Neuronal stem cell (in vitro differentiated cells): ENCODE measurements at regions not wholly inside any gene's neighbourhood (a gene's known extent, or its start where the extent isn't known, plus 50 kb on each side); places are given as distances from the start of the nearest gene placed in this dataset.

Experiments used
- DNase-seq: peaks from one replicate; pipeline ENCODE4 v3.0.0-alpha.2; 2013; ENCODE audit warnings: low spot score
- H2AFZ ChIP-seq: one replicate; pipeline ENCODE4 v1.6.1; 2013; ENCODE audit warnings: mild to moderate bottlenecking, low read length, inconsistent platforms
- H2AK5ac ChIP-seq: 2 replicates; pipeline ENCODE4 v1.6.1; 2013; ENCODE audit warnings: low read depth, mild to moderate bottlenecking, inconsistent platforms, low read length, moderate library complexity, mixed read lengths
- H2BK120ac ChIP-seq: 2 replicates; pipeline ENCODE4 v1.6.1; 2013; ENCODE audit warnings: low read depth, mild to moderate bottlenecking, inconsistent platforms, low read length, moderate library complexity, mixed read lengths
- H2BK12ac ChIP-seq: one replicate; pipeline ENCODE4 v1.6.1; 2013; ENCODE audit warnings: low read length, inconsistent platforms
- H2BK15ac ChIP-seq: 2 replicates; pipeline ENCODE4 v1.6.1; 2013; ENCODE audit warnings: mild to moderate bottlenecking, low read length, inconsistent platforms, mixed read lengths
- H2BK5ac ChIP-seq: one replicate; pipeline ENCODE4 v1.6.1; 2013; ENCODE audit warnings: inconsistent platforms, mild to moderate bottlenecking, low read length, moderate library complexity
- H3K14ac ChIP-seq: one replicate; pipeline ENCODE4 v1.6.1; 2013; ENCODE audit warnings: low read length, inconsistent platforms
- H3K18ac ChIP-seq: 2 replicates; pipeline ENCODE4 v1.6.1; 2013; ENCODE audit warnings: low read length, inconsistent platforms
- H3K23ac ChIP-seq: 2 replicates; pipeline ENCODE4 v1.6.1; 2013; ENCODE audit warnings: low read depth, mild to moderate bottlenecking, mixed read lengths, low read length, inconsistent platforms; ENCODE audit not compliant: poor library complexity
- H3K27ac ChIP-seq: replicated peaks from 3 replicates; pipeline ENCODE4 v1.5.1; 2013; ENCODE audit warnings: low read length, inconsistent platforms
- H3K27me3 ChIP-seq, 3 experiments: 2 replicates each; pipeline ENCODE4 v1.6.1; 2013; ENCODE audit warnings: low read length in 3 of 3, mild to moderate bottlenecking in 2 of 3, inconsistent platforms in 1 of 3, low read depth in 1 of 3, mixed read lengths in 1 of 3, moderate library complexity in 1 of 3; ENCODE audit not compliant: control insufficient read depth in 3 of 3, insufficient read depth in 3 of 3
- H3K36me3 ChIP-seq, 2 donors: replicated peaks in 1 of 2; 2 replicates each; pipeline ENCODE4 v1.6.1; 2013; ENCODE audit warnings: low read length in 2 of 2; ENCODE audit not compliant: control insufficient read depth in 2 of 2, insufficient read depth in 2 of 2
- H3K4ac ChIP-seq: 2 replicates; pipeline ENCODE4 v1.6.1; 2013; ENCODE audit warnings: inconsistent platforms, mild to moderate bottlenecking, low read length, moderate library complexity
- H3K4me1 ChIP-seq, 2 donors: 1 replicate in 1 of 2; 2 replicates in 1 of 2; pipeline ENCODE4 v1.6.1; 2013; ENCODE audit warnings: low read length in 2 of 2, low read depth in 1 of 2; ENCODE audit not compliant: control insufficient read depth in 2 of 2, insufficient read depth in 1 of 2
- H3K4me2 ChIP-seq: one replicate; pipeline ENCODE4 v1.6.1; 2013; ENCODE audit warnings: mild to moderate bottlenecking, low read length, inconsistent platforms; ENCODE audit not compliant: insufficient read depth, poor library complexity, severe bottlenecking
- H3K4me3 ChIP-seq, 2 donors: 2 replicates each; pipeline ENCODE4 v1.5.1; 2013; ENCODE audit warnings: low read length in 2 of 2, mild to moderate bottlenecking in 2 of 2, inconsistent platforms in 1 of 2, moderate library complexity in 1 of 2
- H3K79me1 ChIP-seq: one replicate; pipeline ENCODE4 v1.6.1; 2013; ENCODE audit warnings: low read depth, mild to moderate bottlenecking, inconsistent platforms, low read length, moderate library complexity
- H3K9ac ChIP-seq: one replicate; pipeline ENCODE4 v1.6.1; 2013; ENCODE audit warnings: mild to moderate bottlenecking, low read depth, low read length, inconsistent platforms; ENCODE audit not compliant: poor library complexity
- H3K9me3 ChIP-seq, 2 donors: replicated peaks in 1 of 2; 2 replicates each; pipeline versions ENCODE3 to v1.6.1; 2013; ENCODE audit warnings: low read length in 2 of 2, mild to moderate bottlenecking in 2 of 2, inconsistent platforms in 1 of 2, low read depth in 1 of 2, mixed read lengths in 1 of 2, moderate library complexity in 1 of 2; ENCODE audit not compliant: control insufficient read depth in 2 of 2, insufficient read depth in 1 of 2
- H4K8ac ChIP-seq: one replicate; pipeline ENCODE4 v1.6.1; 2013; ENCODE audit warnings: low read depth, mild to moderate bottlenecking, inconsistent platforms, low read length, moderate library complexity
- H4K91ac ChIP-seq: one replicate; pipeline ENCODE4 v1.6.1; 2013; ENCODE audit warnings: low read length, low read depth, mild to moderate bottlenecking, inconsistent platforms; ENCODE audit not compliant: poor library complexity
- WGBS, 2 donors: extraction: QIAGEN DNeasy Blood & Tissue Kit; methylation state at CpG; one replicate each; pipeline ENCODE4 v1.1.7; 2013; ENCODE audit warnings: missing lambda C conversion rate in 2 of 2, mixed read lengths in 1 of 2; ENCODE audit not compliant: insufficient read length in 2 of 2, insufficient replicate concordance in 1 of 2; ENCODE audit errors: extremely low coverage in 2 of 2; 5-methylcytosine and 5-hydroxymethylcytosine counted together

- Histone ChIP-seq H3K79me1 (no peaks in the 10 kb centered on the region), H3K9me3 (no peaks in the 10 kb centered on the region), H2BK120ac (no peak overlapping the region), H3K4me1 (peaks cover 0 to 1% of the 10 kb centered on the region in 2 donors), H3K4ac (no peak overlapping the region), H3K18ac (no peak overlapping the region), H3K27me3 (no peaks in the 10 kb centered on the region), H4K8ac (no peak overlapping the region), H4K91ac (no peak overlapping the region), H2BK5ac (no peak overlapping the region), H2BK12ac (no peak overlapping the region), H3K23ac (no peak overlapping the region), H2BK15ac (no peak overlapping the region), H3K9ac (no peak overlapping the region), H2AFZ (no peak overlapping the region), H3K4me2 (no peak overlapping the region), H3K27ac (no peak overlapping the region), H3K4me3 (no peak overlapping the region), H3K14ac (no peak overlapping the region), H2AK5ac (no peak overlapping the region), H3K36me3 (no peaks in the 10 kb centered on the region)
- DNase-seq: no peak
- WGBS, 2 donors: no CpG with 5 or more reads among the region's 2 CpGs
Observed at GRCh38 chr15:61376961-61377360, 147.9 kb upstream of the RORA start.

GRCh38 chr15:61376516-61376915 is 147.4 kb upstream of the RORA start:
- no peaks in the 10 kb centered on the region for H3K9me3 ChIP-seq
- no peaks in the 10 kb centered on the region for H3K79me1 ChIP-seq
- no peak overlapping the region for H3K4ac ChIP-seq
- H3K23ac ChIP-seq: no peak overlapping the region
- no peak overlapping the region for H3K14ac ChIP-seq
- H3K27me3 ChIP-seq: no peaks in the 10 kb centered on the region
- no peak overlapping the region for H3K27ac ChIP-seq
- H2BK5ac ChIP-seq: no peak overlapping the region
- no peak overlapping the region for H3K18ac ChIP-seq
- no peak overlapping the region for H3K4me3 ChIP-seq
- no peak overlapping the region for H2AK5ac ChIP-seq
- no peak overlapping the region for H2BK15ac ChIP-seq
- H3K4me1 ChIP-seq: peaks cover 0 to 1% of the 10 kb centered on the region in 2 donors
- no peak for DNase-seq
- H4K8ac ChIP-seq: no peak overlapping the region
- H3K9ac ChIP-seq: no peak overlapping the region
- no CpG with 5 or more reads among the region's 3 CpGs for WGBS, 2 donors
- no peak overlapping the region for H2AFZ ChIP-seq
- no peak overlapping the region for H2BK120ac ChIP-seq
- H3K4me2 ChIP-seq: no peak overlapping the region
- no peaks in the 10 kb centered on the region for H3K36me3 ChIP-seq
- H2BK12ac ChIP-seq: no peak overlapping the region
- H4K91ac ChIP-seq: peak overlapping the region; percentile 57

GRCh38 chr15:61374848-61375247 is 145.7 kb upstream of the RORA start:
- no CpG with 5 or more reads among the region's 2 CpGs for WGBS, 2 donors

GRCh38 chr15:61367953-61368352 is 138.9 kb upstream of the RORA start:
- Histone ChIP-seq H3K79me1 (no peaks in the 10 kb centered on the region), H3K27ac (no peak overlapping the region), H3K4me3 (no peak overlapping the region), H2AFZ (no peak overlapping the region), H3K9ac (no peak overlapping the region), H4K8ac (no peak overlapping the region), H2BK15ac (no peak overlapping the region), H3K4ac (no peak overlapping the region), H4K91ac (no peak overlapping the region), H2BK12ac (no peak overlapping the region), H3K4me1 (peaks cover 0 to 9% of the 10 kb centered on the region in 2 donors), H2BK5ac (no peak overlapping the region), H3K27me3 (no peaks in the 10 kb centered on the region), H2BK120ac (no peak overlapping the region), H2AK5ac (no peak overlapping the region), H3K36me3 (no peaks in the 10 kb centered on the region), H3K14ac (no peak overlapping the region), H3K18ac (no peak overlapping the region), H3K9me3 (no peaks in the 10 kb centered on the region), H3K23ac (no peak overlapping the region), H3K4me2 (no peak overlapping the region)
- no CpG with 5 or more reads among the region's 2 CpGs for WGBS, 2 donors
- no peak for DNase-seq

More at GRCh38 chr15:61374848-61375247, 145.7 kb upstream of the RORA start:
- H3K4ac ChIP-seq: no peak overlapping the region
- H4K8ac ChIP-seq: no peak overlapping the region
- H2BK15ac ChIP-seq: no peak overlapping the region
- no peak overlapping the region for H3K27ac ChIP-seq
- H3K4me2 ChIP-seq: no peak overlapping the region
- H2BK120ac ChIP-seq: no peak overlapping the region
- no peaks in the 10 kb centered on the region for H3K9me3 ChIP-seq
- H3K18ac ChIP-seq: no peak overlapping the region
- H2BK5ac ChIP-seq: no peak overlapping the region
- no peaks in the 10 kb centered on the region for H3K79me1 ChIP-seq
- H4K91ac ChIP-seq: no peak overlapping the region
- H3K9ac ChIP-seq: no peak overlapping the region
- no peak overlapping the region for H2AFZ ChIP-seq
- H3K36me3 ChIP-seq: no peaks in the 10 kb centered on the region
- no peak overlapping the region for H2AK5ac ChIP-seq
- no peaks in the 10 kb centered on the region for H3K27me3 ChIP-seq
- no peak for DNase-seq
- H2BK12ac ChIP-seq: no peak overlapping the region
- H3K4me1 ChIP-seq: no peaks in the 10 kb centered on the region
- H3K4me3 ChIP-seq: no peak overlapping the region
- no peak overlapping the region for H3K23ac ChIP-seq
- H3K14ac ChIP-seq: no peak overlapping the region
